ENCODE measurements at regions not wholly inside any gene's neighbourhood (a gene's known extent, or its start where the extent isn't known, plus 50 kb on each side); places are given as distances from the start of the nearest gene placed in this dataset.

GRCh38 chr5:139743001-139743771 lies 52.4 kb upstream of the PSD2 start:
- Histone ChIP-seq H2BK12ac (ENCODE audit: insufficient read length, low read depth, low read length) (no peak overlapping the region), H2AFZ (ENCODE audit: low read length) (no peak overlapping the region), H4K91ac (ENCODE audit: insufficient read length, low read depth, low read length) (no peak overlapping the region), H4K20me1 (ENCODE audit: control insufficient read depth, insufficient read depth, insufficient read length) (no peaks in the 10 kb centered on the region), H2BK15ac (ENCODE audit: low read depth, low read length) (no peak overlapping the region), H3K9me3 (ENCODE audit: control insufficient read depth, low read depth, low read length) (no peaks in the 10 kb centered on the region), H3K18ac (ENCODE audit: insufficient read length, low read depth, low read length) (no peak overlapping the region), H3K79me2 (ENCODE audit: insufficient read depth, low read length) (no peaks in the 10 kb centered on the region), H3K4me1 (ENCODE audit: insufficient read depth, low read length) (peaks cover 5% of the 10 kb centered on the region; the same call in 1 of the 2 replicates), H3K23me2 (ENCODE audit: insufficient read length, low read depth, low read length, poor library complexity, severe bottlenecking) (peaks cover 24% of the 10 kb centered on the region), H2BK20ac (ENCODE audit: low read depth, low read length, poor library complexity, severe bottlenecking) (no peak overlapping the region), H3K79me1 (ENCODE audit: insufficient read depth, low read depth, low read length, poor library complexity, severe bottlenecking) (no peaks in the 10 kb centered on the region), H3K9ac (ENCODE audit: extremely low read depth, insufficient read length, low read length) (no peak overlapping the region), H3T11ph (ENCODE audit: low read length) (no peak overlapping the region), H3K27me3 (ENCODE audit: insufficient read depth, low read length) (peaks cover 4% of the 10 kb centered on the region; the same call in 1 of the 2 replicates), H3K4ac (ENCODE audit: low read depth, low read length) (no peak overlapping the region), H4K5ac (ENCODE audit: insufficient read length, low read depth, low read length) (no peak overlapping the region), H4K8ac (replicated peaks; ENCODE audit: insufficient read length, low read depth, low read length) (no peak overlapping the region), H3K23ac (ENCODE audit: insufficient read length, low read depth, low read length) (no peak overlapping the region), H2AK5ac (ENCODE audit: insufficient read length, low read length) (no peak overlapping the region), H2BK120ac (ENCODE audit: low read depth, low read length, poor library complexity, severe bottlenecking) (no peak overlapping the region), H3K27ac (ENCODE audit: insufficient read length, low read depth, low read length) (no peak overlapping the region), H2BK5ac (ENCODE audit: insufficient read length, low read length) (no peak overlapping the region), H3K56ac (ENCODE audit: insufficient read length, low read depth, low read length) (no peak overlapping the region), H3K14ac (ENCODE audit: insufficient read depth, low read length) (no peak overlapping the region), H3K4me2 (ENCODE audit: insufficient read depth, insufficient read length, low read length) (no peak overlapping the region)
- no peak overlapping the region; a peak in 1 of 5 replicates for H3K4me3 Mint-ChIP-seq
- TF ChIP-seq CTCF (conservative IDR thresholded peaks at IDR 0.05): no peak
- no peak for DNase-seq
- WGBS (ENCODE audit: extremely low coverage, insufficient read length, low lambda C conversion rate): no CpG with 5 or more reads among the region's 9 CpGs
- H3K36me3 Mint-ChIP-seq (ENCODE audit: insufficient read depth in 1 of 3, low read depth in 3 of 3): no peaks in the 10 kb centered on the region; a peak in 1 of 7 replicates
- no peak overlapping the region for H3K27ac Mint-ChIP-seq
- H3K9me3 Mint-ChIP-seq: peaks cover 0 to under 1% of the 10 kb centered on the region in 2 experiments; a peak in 2 of 5 replicates
- H3K4me1 Mint-ChIP-seq: peaks cover 58 to 64% of the 10 kb centered on the region in 2 experiments
- peaks cover 54% of the 10 kb centered on the region for H3K27me3 Mint-ChIP-seq (ENCODE audit: low read depth)
